ENCODE measurements at regions not wholly inside any gene's neighbourhood (a gene's known extent, or its start where the extent isn't known, plus 50 kb on each side); places are given as distances from the start of the nearest gene placed in this dataset.

GRCh38 chr5:4766101-4766500 is 374.0 kb upstream of the ADAMTS16 start:
- H3K4me1 Mint-ChIP-seq = no peaks in the 10 kb centered on the region
- no peaks in the 10 kb centered on the region; the same call in 1 of the 2 replicates for H3K27me3 Mint-ChIP-seq (ENCODE audit: low read depth)
- Histone ChIP-seq H2BK12ac (ENCODE audit: insufficient read length, low read depth, low read length) (no peak overlapping the region), H2AFZ (ENCODE audit: low read length) (no peak overlapping the region), H3K79me1 (ENCODE audit: insufficient read depth, low read depth, low read length, poor library complexity, severe bottlenecking) (no peaks in the 10 kb centered on the region), H3K23ac (ENCODE audit: insufficient read length, low read depth, low read length) (no peak overlapping the region), H4K91ac (ENCODE audit: insufficient read length, low read depth, low read length) (no peak overlapping the region), H4K20me1 (ENCODE audit: control insufficient read depth, insufficient read depth, insufficient read length) (no peaks in the 10 kb centered on the region), H4K8ac (replicated peaks; ENCODE audit: insufficient read length, low read depth, low read length) (no peak overlapping the region), H2BK120ac (ENCODE audit: low read depth, low read length, poor library complexity, severe bottlenecking) (no peak overlapping the region), H2BK5ac (ENCODE audit: insufficient read length, low read length) (no peak overlapping the region), H3K23me2 (ENCODE audit: insufficient read length, low read depth, low read length, poor library complexity, severe bottlenecking) (no peaks in the 10 kb centered on the region), H2BK20ac (ENCODE audit: low read depth, low read length, poor library complexity, severe bottlenecking) (no peak overlapping the region), H2AK5ac (ENCODE audit: insufficient read length, low read length) (no peak overlapping the region), H3T11ph (ENCODE audit: low read length) (no peak overlapping the region), H3K9ac (ENCODE audit: extremely low read depth, insufficient read length, low read length) (no peak overlapping the region), H3K18ac (ENCODE audit: insufficient read length, low read depth, low read length) (no peak overlapping the region), H3K27me3 (ENCODE audit: insufficient read depth, low read length) (no peaks in the 10 kb centered on the region), H3K4ac (ENCODE audit: low read depth, low read length) (no peak overlapping the region), H3K4me2 (ENCODE audit: insufficient read depth, insufficient read length, low read length) (no peak overlapping the region), H3K27ac (ENCODE audit: insufficient read length, low read depth, low read length) (no peak overlapping the region), H3K14ac (ENCODE audit: insufficient read depth, low read length) (no peak overlapping the region), H4K5ac (ENCODE audit: insufficient read length, low read depth, low read length) (no peak overlapping the region), H3K56ac (ENCODE audit: insufficient read length, low read depth, low read length) (no peak overlapping the region), H3K79me2 (ENCODE audit: insufficient read depth, low read length) (no peaks in the 10 kb centered on the region), H3K9me3 (ENCODE audit: control insufficient read depth, low read depth, low read length) (no peaks in the 10 kb centered on the region), H2BK15ac (ENCODE audit: low read depth, low read length) (no peak overlapping the region), H3K4me1 (ENCODE audit: insufficient read depth, low read length) (no peaks in the 10 kb centered on the region)
- H3K9me3 Mint-ChIP-seq = peaks cover 10 to 19% of the 10 kb centered on the region in 2 experiments; a peak in 4 of 5 replicates
- H3K4me3 Mint-ChIP-seq = no peak overlapping the region
- H3K27ac Mint-ChIP-seq = no peak overlapping the region
- DNase-seq = no peak
- no CpG with 5 or more reads among the region's 1 CpG for WGBS (ENCODE audit: extremely low coverage, insufficient read length, low lambda C conversion rate)
- H3K36me3 Mint-ChIP-seq (ENCODE audit: insufficient read depth in 1 of 3, low read depth in 3 of 3) = no peaks in the 10 kb centered on the region
- no peak for TF ChIP-seq CTCF (conservative IDR thresholded peaks at IDR 0.05)

All from H9 (cell line).